ENCODE measurements at regions not wholly inside any gene's neighbourhood (a gene's known extent, or its start where the extent isn't known, plus 50 kb on each side); places are given as distances from the start of the nearest gene placed in this dataset.

- no peak for DNase-seq
Measured at GRCh38 chr10:125333769-125334168, 173.4 kb upstream of the CTBP2 start.

- no peak for DNase-seq
Measured at GRCh38 chr10:125333209-125333591, 172.8 kb upstream of the CTBP2 start.

- DNase-seq, result no peak
Measured at GRCh38 chr10:125332548-125333208, 172.3 kb upstream of the CTBP2 start.

GRCh38 chr10:125331056-125331455 lies 170.7 kb upstream of the CTBP2 start:
- no peak for DNase-seq

- DNase-seq, result no peak
Measured at GRCh38 chr10:125329056-125329455, 168.7 kb upstream of the CTBP2 start.

GRCh38 chr10:125325326-125325725 lies 165.0 kb upstream of the CTBP2 start:
- DNase-seq, result no peak

GRCh38 chr10:125316436-125316835 lies 156.1 kb upstream of the CTBP2 start:
- DNase-seq, result no peak

GRCh38 chr10:125300937-125301336 lies 140.6 kb upstream of the CTBP2 start:
- no peak for DNase-seq

GRCh38 chr10:125299461-125299860 lies 139.1 kb upstream of the CTBP2 start:
- DNase-seq, result no peak

GRCh38 chr10:125296598-125296997 lies 136.2 kb upstream of the CTBP2 start:
- no peak for DNase-seq

- no peak for DNase-seq
Measured at GRCh38 chr10:125294109-125294508, 133.7 kb upstream of the CTBP2 start.

GRCh38 chr10:125291836-125292235 lies 131.5 kb upstream of the CTBP2 start:
- no peak for DNase-seq

GRCh38 chr10:125289461-125289860 lies 129.1 kb upstream of the CTBP2 start:
- DNase-seq, result no peak

- no peak for DNase-seq
Measured at GRCh38 chr10:125284875-125285597, 124.7 kb upstream of the CTBP2 start.

- no peak for DNase-seq
Measured at GRCh38 chr10:125283836-125284614, 123.7 kb upstream of the CTBP2 start.

GRCh38 chr10:125283191-125283835 lies 123.0 kb upstream of the CTBP2 start:
- no peak for DNase-seq

- no peak for DNase-seq
Measured at GRCh38 chr10:125281091-125281490, 120.7 kb upstream of the CTBP2 start.

GRCh38 chr10:125276133-125276532 lies 115.8 kb upstream of the CTBP2 start:
- DNase-seq, result no peak

- DNase-seq, result no peak
Measured at GRCh38 chr10:125274961-125275360, 114.6 kb upstream of the CTBP2 start.

- DNase-seq, result no peak
Measured at GRCh38 chr10:125273023-125273422, 112.7 kb upstream of the CTBP2 start.

- no peak for DNase-seq
Measured at GRCh38 chr10:125269716-125270115, 109.4 kb upstream of the CTBP2 start.

- no peak for DNase-seq
Measured at GRCh38 chr10:125266966-125267365, 106.6 kb upstream of the CTBP2 start.

- DNase-seq, result no peak
Measured at GRCh38 chr10:125266541-125266940, 106.2 kb upstream of the CTBP2 start.

Measured in CD4-positive, alpha-beta T cell treated with Interferon alpha-2 for 1 hour (primary cell).